Effector memory CD8-positive, alpha-beta T cell (primary cell): ENCODE measurements at regions not wholly inside any gene's neighbourhood (a gene's known extent, or its start where the extent isn't known, plus 50 kb on each side); places are given as distances from the start of the nearest gene placed in this dataset.

Experiments used
- ATAC-seq: fragments of 150-1000 bp; cut with Tn5 transposase; replicated peaks from 2 replicates; pipeline ENCODE4 v1.10.0; 2021; ENCODE audit warnings: mild to moderate bottlenecking, moderate library complexity
- DNase-seq, 3 experiments: peaks; one replicate each; pipeline ENCODE4 v3.0.0; 2021
- H3K27ac Mint-ChIP-seq, 2 donors: one replicate each; pipeline ENCODE4 v1.8.0; 2022; ENCODE audit warnings: mild to moderate bottlenecking in 2 of 2, mixed read lengths in 2 of 2, moderate library complexity in 2 of 2
- H3K27me3 Mint-ChIP-seq, 2 donors: one replicate each; pipeline ENCODE4 v1.8.0; 2022; ENCODE audit warnings: mixed read lengths in 2 of 2
- H3K36me3 Mint-ChIP-seq: one replicate; pipeline ENCODE4 v1.8.0; 2022; ENCODE audit warnings: mild to moderate bottlenecking, moderate library complexity, mixed read lengths; ENCODE audit not compliant: insufficient read depth
- H3K4me1 Mint-ChIP-seq, 2 donors: one replicate each; pipeline ENCODE4 v1.8.0; 2022; ENCODE audit warnings: low read depth in 2 of 2, mixed read lengths in 2 of 2
- H3K4me3 Mint-ChIP-seq, 2 donors: one replicate each; pipeline ENCODE4 v1.8.0; 2022; ENCODE audit warnings: mild to moderate bottlenecking in 2 of 2, mixed read lengths in 2 of 2, moderate library complexity in 2 of 2
- H3K9me3 Mint-ChIP-seq, 2 donors: one replicate each; pipeline ENCODE4 v1.8.0; 2022; ENCODE audit warnings: mixed read lengths in 2 of 2

GRCh38 chr12:113688313-113688712, 216.6 kb upstream of the LHX5 start:
- H3K27me3 Mint-ChIP-seq: peaks cover 16 to 24% of the 10 kb centered on the region in 2 donors
- no peak for ATAC-seq
- DNase-seq: no peak
- no peaks in the 10 kb centered on the region for H3K4me1 Mint-ChIP-seq
- H3K9me3 Mint-ChIP-seq: no peaks in the 10 kb centered on the region
- H3K27ac Mint-ChIP-seq: no peak overlapping the region
- no peak overlapping the region for H3K4me3 Mint-ChIP-seq
- no peaks in the 10 kb centered on the region for H3K36me3 Mint-ChIP-seq

DNA sequence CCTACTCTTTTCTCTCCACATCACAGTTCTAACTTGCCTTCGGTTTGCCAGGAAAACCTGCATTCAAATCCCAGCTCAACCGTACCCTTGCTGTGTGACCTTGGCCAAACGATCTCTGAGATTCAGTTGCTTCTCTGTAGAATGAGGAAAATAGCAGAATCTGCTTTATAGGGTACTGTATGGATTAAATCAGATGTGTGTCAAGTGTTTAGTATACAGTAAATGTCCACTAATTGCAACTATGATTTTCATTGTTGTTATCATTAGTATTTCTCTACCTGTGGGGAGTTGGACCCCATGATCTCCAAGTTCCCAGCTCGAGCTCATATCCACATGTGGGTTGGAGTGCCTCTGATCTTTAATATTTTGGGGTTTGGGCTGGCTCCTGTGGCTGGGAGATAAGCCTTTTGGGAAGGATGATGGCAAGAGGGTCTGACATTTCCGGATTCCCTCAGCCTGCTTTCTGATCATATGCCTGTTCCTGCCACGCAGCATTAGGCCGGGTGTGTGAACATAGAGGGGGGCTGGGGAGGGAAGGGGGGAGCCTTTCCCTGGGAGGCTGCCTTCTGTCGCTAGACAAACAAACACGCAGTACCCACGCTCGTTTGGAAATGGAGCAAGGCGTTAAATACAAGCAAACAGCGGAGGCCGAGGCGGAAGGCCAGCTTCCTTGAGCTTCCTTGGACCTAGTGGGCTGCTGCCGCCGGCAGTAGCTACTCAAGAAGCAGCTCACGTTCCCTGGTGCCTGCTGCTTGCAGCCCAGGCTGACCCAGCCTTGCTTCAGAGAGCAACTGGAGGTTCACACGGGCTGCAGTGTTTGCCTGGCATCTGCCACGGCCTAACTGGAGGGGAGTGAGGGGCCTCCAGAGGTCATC, 213.5 kb upstream of the LHX5 start:
- Mint-ChIP-seq H3K27ac (no peak overlapping the region), H3K9me3 (no peaks in the 10 kb centered on the region), H3K4me1 (no peaks in the 10 kb centered on the region), H3K27me3 (peaks cover 3 to 39% of the 10 kb centered on the region in 2 donors), H3K4me3 (no peak overlapping the region), H3K36me3 (no peaks in the 10 kb centered on the region)
- no peak for ATAC-seq
- DNase-seq: no peak

DNA sequence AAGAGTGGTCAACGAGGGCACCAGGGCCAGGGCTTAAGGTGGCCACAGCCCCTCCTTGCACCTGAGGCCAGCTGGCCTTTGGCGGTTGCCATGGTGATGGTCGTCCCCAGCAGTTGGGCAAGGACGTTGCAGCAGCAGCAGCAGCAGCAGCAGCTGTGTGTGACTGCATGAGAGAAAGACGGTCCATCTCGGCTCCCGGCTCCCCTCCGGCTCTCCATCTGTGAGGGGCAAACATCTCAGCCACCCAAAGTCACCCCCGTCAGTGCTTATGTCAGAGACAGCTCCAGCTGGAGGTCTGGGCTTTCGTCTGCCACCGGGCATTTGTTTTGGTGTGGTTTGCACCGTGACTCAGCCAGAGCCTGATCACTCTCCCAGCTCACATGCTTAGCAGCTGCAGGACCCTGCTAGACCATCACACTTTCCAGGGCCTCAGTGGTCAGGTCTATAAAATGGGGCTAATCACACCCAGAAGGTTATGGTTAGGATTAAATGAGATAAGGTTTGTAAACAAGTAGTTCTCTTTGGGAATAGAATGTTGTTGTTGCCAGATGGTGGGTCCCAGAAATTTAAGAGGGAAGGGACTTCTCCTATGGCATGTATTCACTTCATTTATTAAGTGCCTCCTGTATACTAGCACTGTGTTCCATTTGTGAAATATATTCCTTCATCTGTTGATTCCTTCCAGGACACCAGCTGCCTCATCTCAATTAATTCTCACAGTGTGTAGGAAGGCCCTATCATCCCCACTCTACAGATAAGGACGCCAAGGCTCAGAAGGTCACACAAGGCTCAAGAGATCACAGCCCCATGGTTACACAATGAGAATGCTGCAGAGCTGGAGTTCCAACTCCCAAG, 212.6 kb upstream of the LHX5 start:
- no peaks in the 10 kb centered on the region for H3K4me1 Mint-ChIP-seq
- ATAC-seq (no peak), DNase-seq (no peak)
- no peaks in the 10 kb centered on the region for H3K36me3 Mint-ChIP-seq
- H3K9me3 Mint-ChIP-seq: no peaks in the 10 kb centered on the region
- no peak overlapping the region for H3K4me3 Mint-ChIP-seq
- no peak overlapping the region for H3K27ac Mint-ChIP-seq
- peaks cover 0 to 40% of the 10 kb centered on the region in 2 donors for H3K27me3 Mint-ChIP-seq

DNA sequence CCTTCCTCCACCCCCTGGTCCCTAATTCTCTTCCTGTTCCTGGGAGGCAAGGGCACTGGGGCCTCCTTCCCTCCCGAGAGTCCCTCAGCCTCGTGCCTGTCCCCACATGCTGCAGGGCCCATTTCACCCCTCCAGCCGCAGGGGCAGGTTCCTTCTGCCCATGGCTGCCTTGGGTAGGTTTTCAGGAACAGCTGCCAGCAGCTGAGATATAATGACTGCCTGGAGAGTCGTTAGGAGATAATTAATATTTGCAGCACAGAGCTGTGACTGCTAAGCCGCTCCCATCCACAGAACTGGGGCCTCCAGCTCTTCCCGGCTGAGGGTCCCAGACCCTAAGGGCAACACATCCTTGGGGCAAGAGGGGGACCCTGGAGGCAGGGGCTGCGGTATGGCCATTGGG, 211.9 kb upstream of the LHX5 start:
- Mint-ChIP-seq H3K36me3 (no peaks in the 10 kb centered on the region), H3K27me3 (peaks cover 0 to 44% of the 10 kb centered on the region in 2 donors), H3K27ac (no peak overlapping the region), H3K4me1 (no peaks in the 10 kb centered on the region), H3K9me3 (no peaks in the 10 kb centered on the region), H3K4me3 (no peak overlapping the region)
- no peak for DNase-seq
- no peak for ATAC-seq

DNA sequence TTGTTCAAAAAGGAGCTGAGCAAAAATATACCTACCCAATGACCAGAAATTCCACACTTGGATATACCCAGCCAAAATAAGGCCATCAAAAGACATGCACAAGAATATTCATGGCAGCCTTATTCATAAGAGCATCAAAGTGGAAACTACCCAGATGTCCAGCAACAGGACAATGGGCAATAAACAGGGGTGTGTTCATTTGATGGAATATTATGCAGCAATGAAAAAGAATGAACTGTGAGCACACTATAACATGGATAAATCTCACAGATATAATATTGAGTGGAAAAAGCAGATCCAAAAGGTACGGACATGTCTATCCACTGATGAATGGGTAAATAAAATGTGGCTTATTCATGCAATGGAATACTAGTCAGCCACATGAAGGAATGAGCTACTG, 209.2 kb upstream of the LHX5 start:
- ATAC-seq: no peak

GRCh38 chr12:113678223-113679119, 206.8 kb upstream of the LHX5 start:
- no peak overlapping the region for H3K27ac Mint-ChIP-seq
- H3K4me1 Mint-ChIP-seq: no peaks in the 10 kb centered on the region
- ATAC-seq (no peak), DNase-seq (no peak)
- H3K27me3 Mint-ChIP-seq: peaks cover 34 to 65% of the 10 kb centered on the region in 2 donors
- no peaks in the 10 kb centered on the region for H3K9me3 Mint-ChIP-seq
- H3K36me3 Mint-ChIP-seq: no peaks in the 10 kb centered on the region
- H3K4me3 Mint-ChIP-seq: no peak overlapping the region

More for the DNA sequence above, 209.2 kb upstream of the LHX5 start:
- Mint-ChIP-seq H3K27me3 (peaks cover 17 to 58% of the 10 kb centered on the region in 2 donors), H3K36me3 (no peaks in the 10 kb centered on the region), H3K27ac (no peak overlapping the region), H3K9me3 (no peaks in the 10 kb centered on the region), H3K4me3 (no peak overlapping the region), H3K4me1 (no peaks in the 10 kb centered on the region)
- no peak for DNase-seq

DNA sequence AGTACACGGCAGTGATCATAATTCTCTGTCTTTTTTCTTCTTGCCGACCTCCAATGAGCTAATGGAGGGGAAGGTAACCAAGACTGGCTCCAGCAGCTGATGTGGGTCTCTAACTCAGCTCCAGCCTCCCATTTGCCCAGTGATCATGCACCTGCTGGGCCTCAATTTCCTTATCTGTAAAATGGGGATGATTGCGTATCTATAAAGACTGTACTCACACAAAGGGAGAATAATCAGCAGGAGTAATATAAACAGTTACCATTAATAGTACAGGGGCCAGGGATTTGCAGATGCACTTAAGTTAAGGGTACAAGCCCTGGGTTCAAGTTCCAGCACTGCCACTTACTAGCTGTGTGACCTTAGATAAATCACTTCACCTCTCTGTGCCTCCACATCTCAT, 204.9 kb upstream of the LHX5 start:
- Mint-ChIP-seq H3K4me3 (no peak overlapping the region), H3K27ac (no peak overlapping the region), H3K36me3 (no peaks in the 10 kb centered on the region), H3K4me1 (no peaks in the 10 kb centered on the region), H3K27me3 (peaks cover 34 to 55% of the 10 kb centered on the region in 2 donors), H3K9me3 (no peaks in the 10 kb centered on the region)
- ATAC-seq (no peak), DNase-seq (no peak)

- H3K27ac Mint-ChIP-seq: no peak overlapping the region
- peaks cover 34 to 59% of the 10 kb centered on the region in 2 donors for H3K27me3 Mint-ChIP-seq
- ATAC-seq (no peak), DNase-seq (no peak)
- H3K4me3 Mint-ChIP-seq: no peak overlapping the region
- H3K36me3 Mint-ChIP-seq: no peaks in the 10 kb centered on the region
- H3K9me3 Mint-ChIP-seq: no peaks in the 10 kb centered on the region
- no peaks in the 10 kb centered on the region for H3K4me1 Mint-ChIP-seq
These were observed 204.4 kb upstream of the LHX5 start for GRCh38 chr12:113676117-113676516.

- no peaks in the 10 kb centered on the region for H3K9me3 Mint-ChIP-seq
- peaks cover 37 to 70% of the 10 kb centered on the region in 2 donors for H3K27me3 Mint-ChIP-seq
- ATAC-seq: no peak
- no peaks in the 10 kb centered on the region for H3K4me1 Mint-ChIP-seq
- no peak for DNase-seq
- H3K27ac Mint-ChIP-seq: no peak overlapping the region
- no peaks in the 10 kb centered on the region for H3K36me3 Mint-ChIP-seq
- H3K4me3 Mint-ChIP-seq: no peak overlapping the region
These were observed 203.3 kb upstream of the LHX5 start for GRCh38 chr12:113674996-113675395.

DNA sequence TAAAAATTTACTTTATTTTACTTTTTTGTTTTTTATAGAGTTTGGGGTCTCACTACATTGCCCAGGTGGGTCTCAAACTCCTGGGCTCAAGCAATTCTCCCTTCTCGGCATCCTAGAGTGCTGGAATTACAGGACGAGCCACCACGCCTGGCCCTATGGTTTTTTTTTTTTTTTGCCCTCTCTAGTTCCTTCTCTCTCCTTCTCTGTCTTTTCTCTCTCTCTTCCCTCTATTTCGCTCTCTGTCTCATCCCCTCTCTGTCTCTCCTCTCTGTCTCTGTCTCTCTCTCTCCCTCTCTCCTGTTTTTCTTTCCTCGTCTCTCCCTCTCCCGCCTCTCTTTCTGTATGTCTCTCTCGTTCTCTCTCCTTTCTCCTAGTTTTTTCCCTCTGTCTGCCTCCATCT, 202.6 kb upstream of the LHX5 start:
- no peak for ATAC-seq
- no peak overlapping the region for H3K4me3 Mint-ChIP-seq
- H3K27me3 Mint-ChIP-seq: peaks cover 44 to 76% of the 10 kb centered on the region in 2 donors
- no peaks in the 10 kb centered on the region for H3K4me1 Mint-ChIP-seq
- H3K36me3 Mint-ChIP-seq: no peaks in the 10 kb centered on the region
- DNase-seq: no peak
- no peak overlapping the region for H3K27ac Mint-ChIP-seq
- H3K9me3 Mint-ChIP-seq: no peaks in the 10 kb centered on the region

- DNase-seq (no peak), ATAC-seq (no peak)
- H3K27ac Mint-ChIP-seq: no peak overlapping the region
- peaks cover 44 to 69% of the 10 kb centered on the region in 2 donors for H3K27me3 Mint-ChIP-seq
- no peaks in the 10 kb centered on the region for H3K9me3 Mint-ChIP-seq
- no peaks in the 10 kb centered on the region for H3K36me3 Mint-ChIP-seq
- no peaks in the 10 kb centered on the region for H3K4me1 Mint-ChIP-seq
- H3K4me3 Mint-ChIP-seq: no peak overlapping the region
These were observed 202.0 kb upstream of the LHX5 start for GRCh38 chr12:113673458-113674238.

GRCh38 chr12:113670742-113671141, 199.1 kb upstream of the LHX5 start:
- H3K27ac Mint-ChIP-seq: no peak overlapping the region

More at GRCh38 chr12:113670742-113671141, 199.1 kb upstream of the LHX5 start:
- ATAC-seq (no peak), DNase-seq (no peak)
- Mint-ChIP-seq H3K4me1 (no peaks in the 10 kb centered on the region), H3K27me3 (peaks cover 45 to 75% of the 10 kb centered on the region in 2 donors), H3K9me3 (no peaks in the 10 kb centered on the region), H3K4me3 (no peak overlapping the region), H3K36me3 (no peaks in the 10 kb centered on the region)
